BLaER1 (cell line): ENCODE measurements at regions not wholly inside any gene's neighbourhood (a gene's known extent, or its start where the extent isn't known, plus 50 kb on each side); places are given as distances from the start of the nearest gene placed in this dataset.
A peak's percentile ranks its signal among the peaks of the same experiment; 100 is the strongest.

ENCODE experiments used
- H3K27ac ChIP-seq: shearing (Covaris generic); formaldehyde crosslinking; 2 replicates; pipeline ENCODE4 v1.8.1; 2022
- H3K27me3 ChIP-seq: shearing (Covaris generic); formaldehyde crosslinking; 2 replicates; pipeline ENCODE4 v1.8.1; 2022
- H3K36me3 ChIP-seq: shearing (Covaris generic); formaldehyde crosslinking; 2 replicates; pipeline ENCODE4 v1.8.1; 2022
- H3K4me1 ChIP-seq: shearing (Covaris generic); formaldehyde crosslinking; 2 replicates; pipeline ENCODE4 v1.8.1; 2022
- H3K4me2 ChIP-seq: shearing (Covaris generic); formaldehyde crosslinking; 2 replicates; pipeline ENCODE4 v1.8.1; 2022
- H3K4me3 ChIP-seq: shearing (Covaris generic); formaldehyde crosslinking; 2 replicates; pipeline ENCODE4 v1.8.1; 2022
- H3K9ac ChIP-seq: shearing (Covaris generic); formaldehyde crosslinking; 2 replicates; pipeline ENCODE4 v1.8.1; 2022
- H3K9me3 ChIP-seq: shearing (Covaris generic); formaldehyde crosslinking; 2 replicates; pipeline ENCODE4 v1.8.1; 2022
- H4K20me1 ChIP-seq: shearing (Covaris generic); formaldehyde crosslinking; 2 replicates; pipeline ENCODE4 v1.8.1; 2022
- Cebpa-rat ChIP-seq: shearing (Covaris generic); IDR thresholded peaks from 2 replicates; pipeline ENCODE4 v1.8.1; 2022

DNA sequence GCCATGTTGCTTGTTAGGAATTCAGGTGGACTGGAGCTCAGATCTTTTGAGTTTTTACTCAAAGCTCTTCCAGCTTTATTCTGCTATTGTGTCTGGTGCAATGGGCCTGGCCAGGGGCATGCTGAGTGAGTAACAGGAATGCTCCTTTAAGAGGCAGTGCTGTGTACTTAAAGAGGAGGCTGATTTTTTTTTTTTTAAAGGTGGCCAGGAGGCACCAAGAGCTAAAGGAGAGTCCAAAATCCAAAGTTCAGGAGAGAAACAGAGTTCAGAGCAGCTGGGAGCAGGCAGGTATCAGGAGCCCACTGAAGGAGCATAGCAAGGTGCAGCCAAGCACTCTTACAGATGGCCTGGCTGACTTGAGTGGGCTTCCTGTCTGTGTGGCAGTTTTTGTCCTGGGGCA, 178.7 kb downstream of the FMR1NB start:
- Histone ChIP-seq H3K4me3 (no peak overlapping the region), H4K20me1 (no peaks in the 10 kb centered on the region), H3K4me1 (no peaks in the 10 kb centered on the region), H3K9me3 (no peaks in the 10 kb centered on the region), H3K36me3 (no peaks in the 10 kb centered on the region), H3K9ac (no peak overlapping the region), H3K27me3 (no peaks in the 10 kb centered on the region), H3K27ac (no peak overlapping the region), H3K4me2 (no peak overlapping the region)
- TF ChIP-seq Cebpa-rat = no peak

GRCh38 chrX:148161701-148162100, 180.6 kb downstream of the FMR1NB start:
- no peaks in the 10 kb centered on the region for H3K9me3 ChIP-seq
- H3K4me3 ChIP-seq = no peak overlapping the region
- H3K36me3 ChIP-seq = no peaks in the 10 kb centered on the region
- H3K4me1 ChIP-seq = no peaks in the 10 kb centered on the region
- no peak overlapping the region for H3K9ac ChIP-seq
- TF ChIP-seq Cebpa-rat = no peak
- H3K27me3 ChIP-seq = no peaks in the 10 kb centered on the region
- H3K27ac ChIP-seq = no peak overlapping the region
- H3K4me2 ChIP-seq = no peak overlapping the region
- no peaks in the 10 kb centered on the region for H4K20me1 ChIP-seq

GRCh38 chrX:148185631-148186030, 204.5 kb downstream of the FMR1NB start:
- Histone ChIP-seq H3K9me3 (peaks cover 15% of the 10 kb centered on the region), H3K4me2 (no peak overlapping the region), H3K36me3 (no peaks in the 10 kb centered on the region), H3K9ac (no peak overlapping the region), H3K27ac (no peak overlapping the region), H3K4me3 (no peak overlapping the region), H3K4me1 (no peaks in the 10 kb centered on the region), H3K27me3 (no peaks in the 10 kb centered on the region), H4K20me1 (no peaks in the 10 kb centered on the region)
- no peak for TF ChIP-seq Cebpa-rat

- Histone ChIP-seq H3K27me3 (no peaks in the 10 kb centered on the region), H4K20me1 (no peaks in the 10 kb centered on the region), H3K9me3 (peaks cover 13% of the 10 kb centered on the region; the same call in 1 of the 2 replicates), H3K4me1 (peaks cover 7% of the 10 kb centered on the region), H3K27ac (no peak overlapping the region), H3K4me3 (no peak overlapping the region), H3K36me3 (no peaks in the 10 kb centered on the region), H3K4me2 (peak overlapping the region; percentile 45), H3K9ac (no peak overlapping the region)
- TF ChIP-seq Cebpa-rat = no peak
Measured at GRCh38 chrX:148192547-148192946, 211.4 kb downstream of the FMR1NB start.

- TF ChIP-seq Cebpa-rat = no peak
- H3K4me1 ChIP-seq = peaks cover 7% of the 10 kb centered on the region
- H3K9ac ChIP-seq = no peak overlapping the region
- no peaks in the 10 kb centered on the region for H3K36me3 ChIP-seq
- no peak overlapping the region for H3K4me2 ChIP-seq
- no peak overlapping the region for H3K4me3 ChIP-seq
- H3K27me3 ChIP-seq = no peaks in the 10 kb centered on the region
- H3K27ac ChIP-seq = no peak overlapping the region
- H4K20me1 ChIP-seq = no peaks in the 10 kb centered on the region
- peaks cover 23% of the 10 kb centered on the region for H3K9me3 ChIP-seq
Measured at GRCh38 chrX:148193759-148194158, 212.6 kb downstream of the FMR1NB start.

DNA sequence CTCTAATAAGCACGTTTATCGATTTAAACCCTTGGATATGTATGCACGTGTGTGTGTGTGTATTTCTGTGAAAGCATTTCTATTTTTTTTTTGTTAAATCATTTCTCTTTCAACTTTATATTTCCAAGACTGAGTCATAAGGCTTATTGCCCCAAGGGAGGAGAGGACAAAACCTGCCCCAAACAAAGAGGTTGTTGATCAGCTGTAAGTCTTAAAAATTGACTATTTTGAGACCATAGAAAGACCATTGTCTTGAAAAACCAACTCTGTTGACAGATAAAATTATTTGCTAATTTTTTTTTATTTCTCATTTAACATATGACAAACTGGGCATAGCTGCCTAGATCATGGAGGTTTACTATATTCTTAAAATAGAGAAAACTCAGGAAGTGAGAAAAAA, 222.4 kb downstream of the FMR1NB start:
- TF ChIP-seq Cebpa-rat = no peak
- H3K4me2 ChIP-seq = peak overlapping the region; percentile 41
- H3K36me3 ChIP-seq = no peaks in the 10 kb centered on the region
- no peaks in the 10 kb centered on the region for H3K27me3 ChIP-seq
- H3K4me3 ChIP-seq = no peak overlapping the region
- H3K9ac ChIP-seq = no peak overlapping the region
- H3K9me3 ChIP-seq = peaks cover 21% of the 10 kb centered on the region
- peaks cover 9% of the 10 kb centered on the region for H3K4me1 ChIP-seq
- no peaks in the 10 kb centered on the region for H4K20me1 ChIP-seq
- no peak overlapping the region for H3K27ac ChIP-seq

DNA sequence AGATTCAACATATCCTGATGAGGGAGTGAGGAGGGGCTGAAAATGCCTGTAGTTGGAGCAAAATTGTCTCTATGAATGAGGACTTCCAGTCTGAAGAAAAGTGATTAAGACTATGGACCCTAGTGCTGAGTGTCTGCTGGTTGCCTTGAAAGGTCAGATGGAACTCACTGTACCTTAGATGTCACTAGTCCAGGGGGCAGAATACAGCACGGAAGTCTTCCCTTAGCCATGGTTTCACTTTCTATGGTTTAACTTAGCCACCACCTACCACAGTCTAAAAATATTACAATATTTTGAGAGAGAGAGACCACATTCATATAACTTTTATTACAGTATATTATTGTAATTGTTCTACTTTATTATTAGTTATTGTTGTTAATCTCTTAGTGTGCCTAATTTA, 223.1 kb downstream of the FMR1NB start:
- no peaks in the 10 kb centered on the region for H3K27me3 ChIP-seq
- H3K9ac ChIP-seq = no peak overlapping the region
- no peak overlapping the region for H3K4me3 ChIP-seq
- peaks cover 9% of the 10 kb centered on the region for H3K4me1 ChIP-seq
- peak overlapping the region; percentile 41 for H3K4me2 ChIP-seq
- H4K20me1 ChIP-seq = no peaks in the 10 kb centered on the region
- no peak overlapping the region for H3K27ac ChIP-seq
- H3K9me3 ChIP-seq = peaks cover 23% of the 10 kb centered on the region
- H3K36me3 ChIP-seq = no peaks in the 10 kb centered on the region
- TF ChIP-seq Cebpa-rat = no peak

DNA sequence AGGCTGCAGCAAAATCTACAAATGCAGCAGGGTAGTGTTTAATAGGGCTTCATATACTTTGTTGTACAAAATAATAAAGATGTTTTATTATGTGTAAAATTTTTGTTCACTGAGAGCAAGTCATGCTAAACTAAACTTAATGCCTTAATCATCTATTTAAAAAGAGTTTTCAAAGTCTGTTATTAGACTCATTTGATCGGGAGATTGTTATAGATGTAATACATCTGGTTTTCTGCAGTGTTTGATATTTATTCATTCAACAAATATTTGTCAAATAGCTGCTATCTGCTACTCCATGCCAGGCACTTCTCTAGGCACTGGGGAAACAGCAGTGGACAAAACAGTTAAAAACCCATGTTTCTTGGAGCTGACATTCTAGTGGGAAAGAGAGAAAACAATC, 233.6 kb downstream of the FMR1NB start:
- no peaks in the 10 kb centered on the region for H3K4me1 ChIP-seq
- TF ChIP-seq Cebpa-rat = no peak
- H3K4me3 ChIP-seq = no peak overlapping the region
- no peaks in the 10 kb centered on the region for H4K20me1 ChIP-seq
- H3K27ac ChIP-seq = no peak overlapping the region
- H3K9me3 ChIP-seq = peaks cover 20% of the 10 kb centered on the region
- H3K4me2 ChIP-seq = no peak overlapping the region
- no peak overlapping the region for H3K9ac ChIP-seq
- no peaks in the 10 kb centered on the region for H3K27me3 ChIP-seq
- no peaks in the 10 kb centered on the region for H3K36me3 ChIP-seq

GRCh38 chrX:148215726-148216125, 234.6 kb downstream of the FMR1NB start:
- no peak for TF ChIP-seq Cebpa-rat
- H3K27ac ChIP-seq = no peak overlapping the region
- H3K36me3 ChIP-seq = no peaks in the 10 kb centered on the region
- no peak overlapping the region for H3K4me2 ChIP-seq
- no peaks in the 10 kb centered on the region for H3K27me3 ChIP-seq
- H3K4me1 ChIP-seq = no peaks in the 10 kb centered on the region
- peaks cover 10% of the 10 kb centered on the region for H3K9me3 ChIP-seq
- no peaks in the 10 kb centered on the region for H4K20me1 ChIP-seq
- no peak overlapping the region for H3K9ac ChIP-seq
- no peak overlapping the region for H3K4me3 ChIP-seq

GRCh38 chrX:148223361-148223760, 242.2 kb downstream of the FMR1NB start:
- H3K27me3 ChIP-seq = no peaks in the 10 kb centered on the region
- TF ChIP-seq Cebpa-rat = no peak
- H3K4me3 ChIP-seq = no peak overlapping the region
- no peaks in the 10 kb centered on the region for H3K36me3 ChIP-seq
- peaks cover 13% of the 10 kb centered on the region for H3K4me1 ChIP-seq
- no peak overlapping the region for H3K4me2 ChIP-seq
- H3K9me3 ChIP-seq = peaks cover 7% of the 10 kb centered on the region; the same call in 1 of the 2 replicates
- H4K20me1 ChIP-seq = no peaks in the 10 kb centered on the region
- no peak overlapping the region for H3K9ac ChIP-seq
- H3K27ac ChIP-seq = no peak overlapping the region

DNA sequence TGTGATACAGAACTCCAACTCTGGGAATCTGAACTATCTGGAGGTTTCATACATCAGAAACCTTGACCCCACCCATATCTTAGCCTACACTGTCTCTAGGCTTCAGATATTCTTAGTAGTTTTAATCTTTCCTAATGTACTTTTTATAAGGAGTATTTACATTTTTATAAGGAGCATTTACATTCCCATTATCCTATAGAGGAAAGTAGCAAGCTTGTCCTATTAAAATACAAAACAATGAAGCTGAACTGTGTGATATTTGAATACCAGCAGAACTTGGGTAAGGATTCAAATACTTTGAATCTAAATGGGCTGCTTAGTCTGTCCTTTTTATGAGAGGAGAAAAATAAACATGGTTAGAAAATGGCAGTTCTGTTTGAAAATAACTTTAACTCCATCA, 247.4 kb downstream of the FMR1NB start:
- TF ChIP-seq Cebpa-rat = no peak
- H3K4me1 ChIP-seq = no peaks in the 10 kb centered on the region
- H3K4me3 ChIP-seq = no peak overlapping the region
- H3K9ac ChIP-seq = no peak overlapping the region
- no peaks in the 10 kb centered on the region for H4K20me1 ChIP-seq
- H3K27me3 ChIP-seq = no peaks in the 10 kb centered on the region
- no peak overlapping the region for H3K27ac ChIP-seq
- H3K4me2 ChIP-seq = no peak overlapping the region
- peaks cover 5% of the 10 kb centered on the region; the same call in 1 of the 2 replicates for H3K9me3 ChIP-seq
- H3K36me3 ChIP-seq = no peaks in the 10 kb centered on the region
